Mammary epithelial cell (primary cell): ENCODE measurements at regions not wholly inside any gene's neighbourhood (a gene's known extent, or its start where the extent isn't known, plus 50 kb on each side); places are given as distances from the start of the nearest gene placed in this dataset.

ENCODE experiments used
- EZH2 ChIP-seq: IDR thresholded peaks from 2 replicates; pipeline ENCODE4 v1.6.1; 2012; ENCODE audit warnings: low read length, inconsistent platforms, borderline replicate concordance
- TF ChIP-seq, protein P1 (sequence below), 2 donors: IDR thresholded peaks in 1 of 2; conservative IDR thresholded peaks in 1 of 2; 2 replicates each; pipeline ENCODE4 v1.5.1; 2011 to 2012; ENCODE audit warnings: inconsistent platforms in 2 of 2, low read length in 2 of 2, mild to moderate bottlenecking in 2 of 2, control low read depth in 1 of 2, low read depth in 1 of 2; ENCODE audit not compliant: insufficient read depth in 1 of 2; ENCODE audit errors: extremely low read depth in 1 of 2

GRCh38 chr13:91169321-91170050, 178.0 kb upstream of the MIR17HG start:
- TF ChIP-seq, protein P1, sequence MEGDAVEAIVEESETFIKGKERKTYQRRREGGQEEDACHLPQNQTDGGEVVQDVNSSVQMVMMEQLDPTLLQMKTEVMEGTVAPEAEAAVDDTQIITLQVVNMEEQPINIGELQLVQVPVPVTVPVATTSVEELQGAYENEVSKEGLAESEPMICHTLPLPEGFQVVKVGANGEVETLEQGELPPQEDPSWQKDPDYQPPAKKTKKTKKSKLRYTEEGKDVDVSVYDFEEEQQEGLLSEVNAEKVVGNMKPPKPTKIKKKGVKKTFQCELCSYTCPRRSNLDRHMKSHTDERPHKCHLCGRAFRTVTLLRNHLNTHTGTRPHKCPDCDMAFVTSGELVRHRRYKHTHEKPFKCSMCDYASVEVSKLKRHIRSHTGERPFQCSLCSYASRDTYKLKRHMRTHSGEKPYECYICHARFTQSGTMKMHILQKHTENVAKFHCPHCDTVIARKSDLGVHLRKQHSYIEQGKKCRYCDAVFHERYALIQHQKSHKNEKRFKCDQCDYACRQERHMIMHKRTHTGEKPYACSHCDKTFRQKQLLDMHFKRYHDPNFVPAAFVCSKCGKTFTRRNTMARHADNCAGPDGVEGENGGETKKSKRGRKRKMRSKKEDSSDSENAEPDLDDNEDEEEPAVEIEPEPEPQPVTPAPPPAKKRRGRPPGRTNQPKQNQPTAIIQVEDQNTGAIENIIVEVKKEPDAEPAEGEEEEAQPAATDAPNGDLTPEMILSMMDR (conservative IDR thresholded peaks at IDR 0.05 in 1 of 2, IDR thresholded peaks at IDR 0.05 in 1 of 2; ENCODE audit: extremely low read depth in 1 of 2, insufficient read depth in 1 of 2, low read depth in 1 of 2, low read length in 2 of 2), result no peak
- no peak for TF ChIP-seq EZH2
